ENCODE measurements at regions not wholly inside any gene's neighbourhood (a gene's known extent, or its start where the extent isn't known, plus 50 kb on each side); places are given as distances from the start of the nearest gene placed in this dataset.

DNA sequence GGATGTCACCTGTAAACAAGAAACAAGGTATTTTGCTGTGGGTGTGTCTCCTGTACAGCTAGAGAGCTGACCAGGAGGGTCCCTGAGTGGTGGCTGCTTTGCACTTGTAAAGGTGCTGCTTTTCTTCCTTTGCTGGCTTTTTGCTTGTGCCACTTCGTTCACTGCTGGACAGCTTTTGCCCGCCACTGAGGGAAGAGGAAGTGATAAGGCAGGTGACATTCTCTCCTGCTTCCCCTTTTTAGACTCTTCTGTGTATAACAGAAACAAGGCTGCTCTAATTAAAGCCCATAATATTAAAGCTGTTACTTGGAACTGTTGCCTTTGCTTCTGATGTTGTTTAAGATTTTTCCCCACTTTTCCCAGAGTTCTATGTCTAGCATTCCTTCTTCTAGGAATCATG, 218.6 kb upstream of the TSPY4 start:
- TF ChIP-seq, protein P1, sequence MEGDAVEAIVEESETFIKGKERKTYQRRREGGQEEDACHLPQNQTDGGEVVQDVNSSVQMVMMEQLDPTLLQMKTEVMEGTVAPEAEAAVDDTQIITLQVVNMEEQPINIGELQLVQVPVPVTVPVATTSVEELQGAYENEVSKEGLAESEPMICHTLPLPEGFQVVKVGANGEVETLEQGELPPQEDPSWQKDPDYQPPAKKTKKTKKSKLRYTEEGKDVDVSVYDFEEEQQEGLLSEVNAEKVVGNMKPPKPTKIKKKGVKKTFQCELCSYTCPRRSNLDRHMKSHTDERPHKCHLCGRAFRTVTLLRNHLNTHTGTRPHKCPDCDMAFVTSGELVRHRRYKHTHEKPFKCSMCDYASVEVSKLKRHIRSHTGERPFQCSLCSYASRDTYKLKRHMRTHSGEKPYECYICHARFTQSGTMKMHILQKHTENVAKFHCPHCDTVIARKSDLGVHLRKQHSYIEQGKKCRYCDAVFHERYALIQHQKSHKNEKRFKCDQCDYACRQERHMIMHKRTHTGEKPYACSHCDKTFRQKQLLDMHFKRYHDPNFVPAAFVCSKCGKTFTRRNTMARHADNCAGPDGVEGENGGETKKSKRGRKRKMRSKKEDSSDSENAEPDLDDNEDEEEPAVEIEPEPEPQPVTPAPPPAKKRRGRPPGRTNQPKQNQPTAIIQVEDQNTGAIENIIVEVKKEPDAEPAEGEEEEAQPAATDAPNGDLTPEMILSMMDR (IDR thresholded peaks at IDR 0.05) = no peak
- TF ChIP-seq POLR2A (IDR thresholded peaks at IDR 0.05) = no peak

Data from esophagus squamous epithelium (tissue), 4 donors.